Forelimb muscle (tissue), 1 donor: ENCODE measurements at regions not wholly inside any gene's neighbourhood (a gene's known extent, or its start where the extent isn't known, plus 50 kb on each side); places are given as distances from the start of the nearest gene placed in this dataset.

ENCODE experiments used
- DNase-seq: peaks from one replicate; pipeline ENCODE4 v3.0.0-alpha.2; 2013; ENCODE audit warnings: low read depth

GRCh38 chr21:43317959-43318358 is 109.0 kb downstream of the SIK1 start:
- no peak for DNase-seq

- DNase-seq, result no peak
Measured at GRCh38 chr21:43317254-43317748, 109.6 kb downstream of the SIK1 start.

GRCh38 chr21:43316156-43316845 is 110.6 kb downstream of the SIK1 start:
- no peak for DNase-seq

- DNase-seq, result no peak
Measured at GRCh38 chr21:43315244-43316137, 111.4 kb downstream of the SIK1 start.

GRCh38 chr21:43313939-43314405 is 113.0 kb downstream of the SIK1 start:
- DNase-seq, result no peak

GRCh38 chr21:43313221-43313938 is 113.6 kb downstream of the SIK1 start:
- no peak for DNase-seq

GRCh38 chr21:43312751-43313169 is 114.2 kb downstream of the SIK1 start:
- no peak for DNase-seq

GRCh38 chr21:43312011-43312410 is 114.9 kb downstream of the SIK1 start:
- no peak for DNase-seq

- no peak for DNase-seq
Measured at GRCh38 chr21:43311301-43311817, 115.6 kb downstream of the SIK1 start.

GRCh38 chr21:43308815-43309283 is 118.1 kb downstream of the SIK1 start:
- DNase-seq, result no peak

- no peak for DNase-seq
Measured at GRCh38 chr21:43308101-43308814, 118.7 kb downstream of the SIK1 start.

GRCh38 chr21:43307677-43308070 is 119.3 kb downstream of the SIK1 start:
- DNase-seq, result no peak

GRCh38 chr21:43306911-43307676 is 119.8 kb downstream of the SIK1 start:
- no peak for DNase-seq

GRCh38 chr21:43306391-43306790 is 120.5 kb downstream of the SIK1 start:
- no peak for DNase-seq

- DNase-seq, result no peak
Measured at GRCh38 chr21:43305811-43306311, 121.1 kb downstream of the SIK1 start.

GRCh38 chr21:43305336-43305665 is 121.6 kb downstream of the SIK1 start:
- no peak for DNase-seq

GRCh38 chr21:43304621-43305335 is 122.2 kb downstream of the SIK1 start:
- DNase-seq, result no peak

- no peak for DNase-seq
Measured at GRCh38 chr21:43304206-43304605, 122.7 kb downstream of the SIK1 start.
